Esophagus squamous epithelium (tissue), 4 donors: ENCODE measurements at regions not wholly inside any gene's neighbourhood (a gene's known extent, or its start where the extent isn't known, plus 50 kb on each side); places are given as distances from the start of the nearest gene placed in this dataset.

Experiments used
- CTCF ChIP-seq, 6 experiments: fragments of 450-650 bp in 4 of 6; fragments of 200-600 bp in 2 of 6; sonication (generic) in 2 of 6; IDR thresholded peaks; one replicate each; pipeline ENCODE4 v1.5.1; 2016 to 2019; ENCODE audit warnings: antibody characterized with exemption in 6 of 6, mild to moderate bottlenecking in 4 of 6, moderate library complexity in 4 of 6
- POLR2A ChIP-seq, 4 donors: fragments of 450-650 bp; IDR thresholded peaks; one replicate each; pipeline ENCODE4 v1.6.1; 2017; ENCODE audit warnings: antibody characterized with exemption in 4 of 4, mild to moderate bottlenecking in 4 of 4, moderate library complexity in 3 of 4

- TF ChIP-seq CTCF (IDR thresholded peaks at IDR 0.05), result no peak
- TF ChIP-seq POLR2A (IDR thresholded peaks at IDR 0.05), result no peak
These were observed 1106.0 kb downstream of the TAF11L14 start for GRCh38 chr5:18740301-18740700.
